ENCODE measurements at regions not wholly inside any gene's neighbourhood (a gene's known extent, or its start where the extent isn't known, plus 50 kb on each side); places are given as distances from the start of the nearest gene placed in this dataset.

DNA sequence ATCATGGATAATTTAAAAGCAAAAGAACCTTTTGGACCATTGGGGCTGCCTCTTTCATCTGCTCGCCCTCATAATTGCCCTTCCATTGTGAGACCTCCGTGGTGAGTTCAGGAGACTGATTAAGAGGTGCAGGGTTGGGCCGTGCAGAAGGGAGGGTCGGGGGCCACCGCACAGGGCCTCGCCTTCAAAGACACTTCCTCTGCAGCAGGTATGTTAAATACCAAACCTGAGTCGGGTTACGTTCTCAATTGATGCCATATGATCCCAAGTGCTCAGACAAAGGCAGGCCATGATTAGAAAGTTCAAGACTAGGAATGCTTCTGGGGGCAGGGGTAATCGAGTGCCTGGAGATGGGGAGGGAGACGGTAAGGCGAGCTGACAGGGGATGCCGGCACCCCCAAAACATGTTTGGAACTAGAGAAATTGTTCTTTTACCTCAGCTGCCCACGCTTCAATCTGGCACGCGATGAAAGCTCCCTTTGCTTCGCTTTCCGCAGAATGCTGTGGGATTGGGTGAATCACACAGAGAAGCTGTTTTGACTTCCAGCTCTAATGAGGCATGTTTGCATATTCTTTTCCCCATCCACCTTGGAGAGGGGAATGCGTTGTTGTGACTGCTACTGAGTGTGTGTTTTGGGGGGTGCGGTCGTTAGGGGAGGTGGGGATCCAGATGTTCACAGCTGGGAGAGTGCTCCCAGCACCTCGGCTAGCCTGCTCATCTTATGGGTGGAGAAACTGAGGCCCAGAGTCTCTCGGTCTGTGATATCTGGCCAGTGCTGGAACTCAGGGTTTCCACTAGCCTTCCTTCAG is 309.1 kb downstream of the MYCN start:
- no peak overlapping the region for H4K91ac ChIP-seq (ENCODE audit: insufficient read depth, low read depth, low read length)
- H4K20me1 ChIP-seq (ENCODE audit: insufficient read depth, low read length), result no peaks in the 10 kb centered on the region
- H2BK120ac ChIP-seq (ENCODE audit: low read depth, low read length), result no peak overlapping the region
- no peak overlapping the region for H2BK20ac ChIP-seq (ENCODE audit: low read depth, low read length)
- H4K8ac ChIP-seq (ENCODE audit: low read depth in 2 of 2, low read length in 2 of 2), result no peak overlapping the region
- H3K9me1 ChIP-seq (ENCODE audit: insufficient read depth, low read length), result no peaks in the 10 kb centered on the region
- no peak overlapping the region for H2AK9ac ChIP-seq (replicated peaks; ENCODE audit: low read depth, low read length, poor library complexity)
- no peak overlapping the region for H3K4ac ChIP-seq (ENCODE audit: low read depth, low read length)
- TF ChIP-seq, protein P1, sequence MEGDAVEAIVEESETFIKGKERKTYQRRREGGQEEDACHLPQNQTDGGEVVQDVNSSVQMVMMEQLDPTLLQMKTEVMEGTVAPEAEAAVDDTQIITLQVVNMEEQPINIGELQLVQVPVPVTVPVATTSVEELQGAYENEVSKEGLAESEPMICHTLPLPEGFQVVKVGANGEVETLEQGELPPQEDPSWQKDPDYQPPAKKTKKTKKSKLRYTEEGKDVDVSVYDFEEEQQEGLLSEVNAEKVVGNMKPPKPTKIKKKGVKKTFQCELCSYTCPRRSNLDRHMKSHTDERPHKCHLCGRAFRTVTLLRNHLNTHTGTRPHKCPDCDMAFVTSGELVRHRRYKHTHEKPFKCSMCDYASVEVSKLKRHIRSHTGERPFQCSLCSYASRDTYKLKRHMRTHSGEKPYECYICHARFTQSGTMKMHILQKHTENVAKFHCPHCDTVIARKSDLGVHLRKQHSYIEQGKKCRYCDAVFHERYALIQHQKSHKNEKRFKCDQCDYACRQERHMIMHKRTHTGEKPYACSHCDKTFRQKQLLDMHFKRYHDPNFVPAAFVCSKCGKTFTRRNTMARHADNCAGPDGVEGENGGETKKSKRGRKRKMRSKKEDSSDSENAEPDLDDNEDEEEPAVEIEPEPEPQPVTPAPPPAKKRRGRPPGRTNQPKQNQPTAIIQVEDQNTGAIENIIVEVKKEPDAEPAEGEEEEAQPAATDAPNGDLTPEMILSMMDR (conservative IDR thresholded peaks at IDR 0.05; ENCODE audit: low read depth, low read length), result no peak
- TF ChIP-seq RAD21 (IDR thresholded peaks at IDR 0.05; ENCODE audit: low read length), result no peak
- TF ChIP-seq POLR2A (IDR thresholded peaks at IDR 0.05; ENCODE audit: low read depth, low read length), result no peak
- no peak for TF ChIP-seq BHLHE40 (IDR thresholded peaks at IDR 0.05; ENCODE audit: low read depth, low read length)
- no peak for TF ChIP-seq FOS (IDR thresholded peaks at IDR 0.05; ENCODE audit: low read depth, low read length)
- TF ChIP-seq, protein P2, sequence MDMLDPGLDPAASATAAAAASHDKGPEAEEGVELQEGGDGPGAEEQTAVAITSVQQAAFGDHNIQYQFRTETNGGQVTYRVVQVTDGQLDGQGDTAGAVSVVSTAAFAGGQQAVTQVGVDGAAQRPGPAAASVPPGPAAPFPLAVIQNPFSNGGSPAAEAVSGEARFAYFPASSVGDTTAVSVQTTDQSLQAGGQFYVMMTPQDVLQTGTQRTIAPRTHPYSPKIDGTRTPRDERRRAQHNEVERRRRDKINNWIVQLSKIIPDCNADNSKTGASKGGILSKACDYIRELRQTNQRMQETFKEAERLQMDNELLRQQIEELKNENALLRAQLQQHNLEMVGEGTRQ (IDR thresholded peaks at IDR 0.05; ENCODE audit: low read depth, low read length), result no peak
- H2BK15ac ChIP-seq (ENCODE audit: low read depth, low read length), result no peak overlapping the region
- no peak overlapping the region for H3K56ac ChIP-seq (ENCODE audit: extremely low read depth, insufficient read depth, low read length)
- ATAC-seq (ENCODE audit: low read depth) (no peak), DNase-seq (no peak)
- H3K36me3 ChIP-seq (ENCODE audit: control insufficient read depth, insufficient read depth, low read length), result no peaks in the 10 kb centered on the region
- in situ Hi-C loops (cut with MboI; ENCODE audit: low sequenced_read_pairs) (no loop called here), intact Hi-C loops (cut with micrococcal nuclease) (no loop called here), dilution Hi-C loops (cut with HindIII; ENCODE audit: low sequenced_read_pairs, unreplicated experiment) (no loop called here)
- BruUV-seq (replicated peaks), result no TSS peak
- H2BK5ac ChIP-seq (ENCODE audit: low read depth, low read length, poor library complexity, severe bottlenecking), result no peak overlapping the region
- H3K18ac ChIP-seq (ENCODE audit: low read depth, low read length), result no peak overlapping the region
- H3K9ac ChIP-seq (ENCODE audit: low read depth, low read length), result no peak overlapping the region
- no peak overlapping the region for H3K23ac ChIP-seq (ENCODE audit: low read depth, low read length)
- WGBS, 2 experiments (ENCODE audit: extremely low coverage in 2 of 2, insufficient read length in 1 of 2), result 42% methylated on average over 7 of the region's 22 CpGs; no CpG with 5 or more reads in 1 of the 2 experiments
- no peaks in the 10 kb centered on the region for H3K4me1 ChIP-seq (ENCODE audit: control insufficient read depth, insufficient read depth, low read length)
- H2AK5ac ChIP-seq (ENCODE audit: low read depth, low read length), result no peak overlapping the region
- no peaks in the 10 kb centered on the region for H3K27me3 ChIP-seq (ENCODE audit: control insufficient read depth, insufficient read depth, low read length)
- ChIA-PET CTCF (no interaction called here), POLR2A (ENCODE audit: unreplicated experiment) (no interaction called here)
- no peaks in the 10 kb centered on the region for H3K79me1 ChIP-seq (ENCODE audit: low read depth in 1 of 2, low read length in 2 of 2)
- H4K5ac ChIP-seq (ENCODE audit: low read depth, low read length), result no peak overlapping the region
- no peak overlapping the region for H3K4me3 ChIP-seq (ENCODE audit: insufficient read depth, low read depth, low read length)
- H3K27ac ChIP-seq (ENCODE audit: insufficient read depth, low read length), result no peak overlapping the region
- H3K14ac ChIP-seq (replicated peaks; ENCODE audit: low read depth, low read length), result no peak overlapping the region
- peaks cover 53% of the 10 kb centered on the region for H3K9me3 ChIP-seq (ENCODE audit: control insufficient read depth, insufficient read depth, low read length)
- H2AFZ ChIP-seq (replicated peaks; ENCODE audit: low read length, poor library complexity), result no peak overlapping the region
- H3K4me2 ChIP-seq (ENCODE audit: low read depth, low read length), result no peak overlapping the region

Data from IMR-90 (cell line).